Stimulated activated CD8-positive, alpha-beta memory T cell treated with anti-CD3 and anti-CD28 coated beads, Interleukin-4, amount 100 ng/mL, for 48 hours (primary cell): ENCODE measurements at regions not wholly inside any gene's neighbourhood (a gene's known extent, or its start where the extent isn't known, plus 50 kb on each side); places are given as distances from the start of the nearest gene placed in this dataset.
"Not testable (repeated sequence)": the region's sequence is repeated elsewhere in the genome, so short reads cannot be mapped to it uniquely, and the experiment has no call there.

ENCODE experiments used
- DNase-seq: peaks from one replicate; pipeline ENCODE4 v3.0.0-alpha.2; 2020

DNA sequence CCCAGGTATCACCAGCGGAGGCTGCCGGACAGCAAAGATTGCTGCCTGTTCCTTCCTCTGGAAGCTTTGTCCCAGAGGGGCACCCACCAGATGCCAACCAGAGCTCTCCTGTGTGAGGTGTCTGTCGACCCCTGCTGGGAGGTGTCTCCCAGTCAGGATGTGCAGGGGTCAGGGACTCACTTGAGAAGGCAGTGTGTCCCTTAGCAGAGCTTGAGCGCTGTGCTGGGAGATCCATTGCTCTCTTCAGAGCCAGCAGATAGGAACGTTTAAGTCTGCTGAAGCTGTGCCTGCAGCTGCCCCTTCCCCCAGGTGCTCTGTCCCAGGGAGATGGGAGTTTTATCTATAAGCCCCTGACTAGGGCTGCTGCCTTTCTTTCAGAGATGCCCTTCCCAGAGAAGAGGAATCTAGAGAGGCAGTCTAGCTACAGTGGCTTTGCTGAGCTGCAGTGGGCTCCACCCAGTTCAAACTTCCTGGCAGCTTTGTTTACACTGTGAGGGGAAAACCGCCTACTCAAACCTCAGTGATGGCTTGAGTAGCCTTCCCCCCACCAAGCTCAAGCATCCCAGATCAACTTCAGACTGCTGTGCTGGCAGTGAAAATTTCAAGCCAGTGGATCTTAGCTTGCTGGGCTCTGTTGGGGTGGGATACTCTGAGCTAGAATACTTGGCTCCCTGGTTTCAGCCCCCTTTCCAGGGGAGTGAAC lies 253.7 kb downstream of the SPATA31A6 start:
- DNase-seq, result not testable (repeated sequence)

DNA sequence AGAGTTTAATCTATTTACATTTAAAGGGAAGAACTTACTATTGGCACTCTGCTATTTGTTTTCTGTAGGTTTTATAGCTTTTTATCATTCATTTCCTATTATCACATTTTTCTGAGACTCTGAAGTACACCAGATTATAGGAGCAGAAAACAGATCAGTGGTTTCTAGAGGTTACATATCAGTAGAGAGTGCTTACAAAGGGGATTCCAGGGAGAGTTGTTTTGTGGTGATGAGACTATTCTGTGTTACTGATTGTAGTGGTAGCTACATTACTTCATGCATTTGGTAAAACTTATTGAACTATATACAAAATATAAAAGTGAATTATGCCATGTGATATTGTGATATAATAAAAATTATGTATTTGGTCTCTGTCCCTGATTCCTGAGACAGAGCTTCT lies 259.2 kb downstream of the SPATA31A6 start:
- DNase-seq, result not testable (repeated sequence)

DNA sequence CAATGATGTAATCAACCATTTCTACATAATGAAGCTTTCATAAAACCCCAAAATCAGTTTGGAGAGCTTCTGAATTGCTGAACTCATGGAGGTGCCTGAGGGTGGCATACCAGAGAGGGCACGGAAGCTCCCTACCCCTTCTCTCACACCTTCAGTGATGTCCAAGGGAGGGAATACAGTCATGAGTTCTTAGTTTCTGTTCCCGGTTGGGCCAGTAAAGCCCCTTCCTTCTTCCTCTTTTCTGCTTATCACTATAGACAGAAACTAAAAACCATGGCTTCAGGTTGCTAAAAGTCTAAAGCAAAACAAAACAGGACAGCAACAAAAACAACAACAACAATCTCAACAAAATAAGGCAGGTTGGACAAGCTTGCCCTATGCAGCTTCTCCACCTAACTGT lies 260.0 kb downstream of the SPATA31A6 start:
- not testable (repeated sequence) for DNase-seq

DNA sequence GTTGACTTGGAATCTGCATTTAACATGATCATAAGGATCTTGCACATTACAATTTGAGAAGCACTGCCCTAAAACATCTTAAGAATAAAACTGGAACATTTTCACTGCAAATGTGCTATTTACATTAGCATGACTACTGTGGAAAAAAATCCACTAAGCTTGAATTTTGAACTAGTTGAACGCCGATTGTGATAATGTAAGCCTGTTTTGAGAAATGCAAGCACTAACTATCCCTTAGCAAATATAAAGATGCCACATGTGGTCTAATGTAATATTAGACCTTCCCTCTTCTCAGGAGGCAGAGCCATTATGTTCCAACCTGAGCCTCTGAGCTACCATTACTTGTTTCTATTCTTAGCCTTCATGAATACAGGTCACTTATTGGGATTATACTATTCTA lies 278.0 kb downstream of the SPATA31A6 start:
- not testable (repeated sequence) for DNase-seq

DNA sequence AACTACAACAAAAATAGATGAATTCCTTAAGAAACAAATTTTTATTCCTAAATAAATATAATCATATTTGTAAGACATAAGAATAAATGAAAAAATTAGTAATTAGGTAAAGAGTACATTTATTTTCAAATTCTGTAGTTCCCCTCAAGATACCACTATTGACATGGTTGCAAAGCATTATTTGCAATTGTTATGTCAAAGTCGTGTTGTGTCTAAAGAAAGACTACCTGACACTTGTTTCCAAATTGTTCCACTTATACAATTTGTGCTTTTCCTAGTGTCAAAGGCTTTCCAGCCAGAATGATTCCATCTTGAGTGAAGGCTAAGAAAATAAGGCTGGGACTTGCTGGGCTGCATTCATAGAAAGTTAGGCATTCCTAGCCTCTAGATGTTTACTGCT lies 278.4 kb downstream of the SPATA31A6 start:
- DNase-seq, result not testable (repeated sequence)

DNA sequence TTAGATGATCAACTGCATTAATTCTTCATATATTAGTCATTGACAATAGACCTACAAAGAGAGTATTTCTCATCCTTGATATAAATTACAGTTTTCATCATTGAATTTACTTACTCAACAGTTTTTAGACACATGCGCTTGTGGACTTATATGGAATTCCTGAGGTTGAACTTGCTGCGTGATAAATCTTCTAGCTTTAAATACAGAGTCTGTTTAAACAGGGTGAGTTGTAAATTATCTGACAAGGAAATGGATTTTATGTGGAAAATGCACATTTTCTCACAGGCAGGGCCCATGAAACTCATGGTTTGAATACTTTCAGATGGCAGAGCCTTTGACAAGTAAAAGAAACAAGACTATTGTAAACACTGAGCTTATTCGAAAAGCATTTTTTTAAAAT lies 280.5 kb downstream of the SPATA31A6 start:
- DNase-seq, result not testable (repeated sequence)

DNA sequence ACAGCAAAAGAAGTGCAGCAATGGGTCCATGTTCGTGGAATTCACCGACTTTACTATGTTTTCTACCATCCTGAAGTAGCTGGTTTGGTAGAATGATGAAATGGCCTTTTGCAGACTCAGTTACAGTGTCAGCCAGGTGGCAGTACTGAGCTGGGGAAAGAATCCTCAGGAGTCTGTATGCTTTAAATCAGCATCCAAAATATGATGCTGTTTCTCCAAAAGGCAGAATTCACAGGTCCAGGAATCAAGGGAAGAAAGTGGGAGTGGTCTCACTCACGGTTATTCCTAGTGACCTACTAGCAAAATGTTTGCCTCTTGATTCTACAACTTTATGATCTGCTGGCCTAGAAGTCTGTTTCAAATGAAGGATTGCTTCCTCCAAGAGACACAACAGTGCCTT lies 287.1 kb downstream of the SPATA31A6 start:
- DNase-seq, result not testable (repeated sequence)

DNA sequence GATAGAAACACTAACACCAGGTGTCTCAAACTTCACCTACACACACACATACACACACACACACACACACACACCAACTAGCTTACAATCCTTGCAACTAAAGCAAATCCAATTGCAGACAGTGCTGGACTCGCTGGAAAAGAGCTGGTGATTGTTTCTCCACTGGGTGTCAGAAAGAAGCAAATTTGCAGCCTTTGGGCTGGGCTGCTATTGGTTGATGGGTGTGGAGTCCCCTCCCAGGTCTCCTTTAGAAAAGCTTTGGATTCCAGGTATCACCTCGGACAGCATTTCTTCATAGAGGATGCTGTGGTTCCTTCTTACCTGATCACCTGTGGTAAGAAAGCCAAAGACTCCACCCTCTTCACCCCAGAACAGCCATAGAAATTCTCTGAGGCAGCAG lies 307.5 kb downstream of the SPATA31A6 start:
- not testable (repeated sequence) for DNase-seq

DNA sequence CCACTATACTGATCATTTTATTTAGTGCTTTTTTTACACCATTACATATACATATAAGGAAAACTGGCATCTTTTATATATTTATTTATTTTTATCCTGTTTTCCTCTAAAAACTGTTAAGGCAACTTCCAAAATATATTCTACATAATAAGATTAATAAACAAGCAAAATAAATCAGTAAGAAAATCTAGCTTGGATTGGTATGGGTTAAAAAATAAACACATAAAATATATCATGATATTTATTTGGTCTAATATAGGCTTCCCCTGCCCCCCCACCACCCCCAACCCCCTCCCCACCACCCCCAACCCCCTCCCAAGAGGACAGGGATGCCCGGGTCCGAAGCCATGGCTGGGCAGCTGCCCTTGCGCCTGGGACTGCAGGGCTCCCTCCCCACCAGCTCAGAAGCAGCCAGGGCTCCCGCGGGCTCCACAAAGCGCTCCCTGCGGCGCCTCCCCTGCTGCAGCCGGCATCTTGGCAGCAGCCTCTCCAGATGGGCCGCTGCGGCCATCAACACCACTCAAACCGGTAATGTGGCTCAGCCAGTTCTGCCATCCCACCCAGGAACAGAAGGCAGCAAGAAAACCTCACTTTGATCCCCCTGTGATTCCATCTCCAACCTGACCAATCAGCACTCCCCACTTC lies 319.3 kb downstream of the SPATA31A6 start:
- DNase-seq, result not testable (repeated sequence)

DNA sequence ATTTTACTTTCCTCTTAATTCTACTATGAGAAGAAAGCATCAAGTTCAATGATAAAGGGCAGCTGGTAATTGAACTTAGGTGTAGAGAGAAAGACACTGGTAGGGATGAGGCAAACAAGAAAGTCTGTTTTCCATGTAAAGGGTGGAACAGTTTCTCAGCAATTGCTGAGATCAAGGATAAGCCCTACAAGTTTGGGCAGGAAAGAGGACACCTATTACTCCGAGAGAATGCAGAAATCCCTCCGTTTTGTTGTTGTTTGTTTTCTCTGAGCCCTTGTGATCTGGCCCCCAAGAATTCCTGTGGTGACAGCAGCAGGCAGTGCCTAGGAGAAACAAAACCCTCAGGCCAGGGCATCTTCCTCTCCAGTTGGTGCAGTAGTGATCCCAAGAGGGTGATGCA lies 324.7 kb downstream of the SPATA31A6 start:
- DNase-seq, result not testable (repeated sequence)

DNA sequence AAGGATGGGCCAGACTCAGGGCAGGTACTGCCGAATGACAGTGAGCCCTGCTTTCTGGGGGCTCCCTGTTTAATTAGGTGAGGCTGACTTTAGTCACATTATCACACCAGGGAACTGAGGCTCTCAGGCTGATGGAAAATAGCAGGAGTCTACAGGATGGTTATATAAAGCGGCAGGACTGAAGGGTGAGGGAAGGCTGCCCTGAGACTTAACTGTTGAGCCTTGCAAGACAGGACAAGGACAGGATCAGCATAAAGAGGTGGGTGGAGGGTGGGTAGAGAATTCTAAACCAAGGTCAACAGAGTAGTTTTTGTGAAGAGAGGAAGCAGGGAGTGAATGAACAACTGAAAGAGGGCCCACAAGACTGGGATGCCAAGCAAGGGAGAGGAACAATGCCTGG lies 330.1 kb downstream of the SPATA31A6 start:
- DNase-seq, result not testable (repeated sequence)

DNA sequence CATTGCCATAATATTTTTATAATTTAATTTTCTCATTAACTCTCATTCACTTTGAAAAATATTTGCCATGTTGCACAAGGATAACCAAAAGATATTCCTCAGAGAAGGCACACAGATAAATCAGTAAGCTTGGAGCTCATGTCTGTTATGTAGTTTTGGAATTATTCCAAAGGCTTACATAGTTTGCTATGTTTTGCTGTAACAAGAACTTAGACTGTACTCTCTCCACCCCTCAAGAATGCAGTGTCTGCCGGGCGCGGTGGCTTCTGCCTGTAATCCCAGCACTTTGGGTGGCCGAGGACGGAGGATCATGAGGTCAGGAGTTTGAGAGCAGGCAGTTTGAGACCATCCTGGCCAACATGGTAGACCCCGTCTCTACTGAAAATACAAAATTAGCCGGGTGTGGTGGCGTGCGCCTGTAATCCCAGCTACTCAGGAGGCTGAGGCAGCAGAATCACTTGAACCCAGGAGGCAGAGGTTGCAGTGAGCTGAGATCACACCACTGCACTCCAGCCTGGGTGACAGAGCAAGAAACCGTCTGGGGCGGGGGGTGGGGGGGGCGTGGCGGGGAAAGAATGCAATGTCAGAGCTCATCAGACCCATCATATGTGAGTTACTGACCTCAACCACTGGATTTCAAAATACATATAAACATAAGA lies 351.0 kb downstream of the SPATA31A6 start:
- DNase-seq, result not testable (repeated sequence)

DNA sequence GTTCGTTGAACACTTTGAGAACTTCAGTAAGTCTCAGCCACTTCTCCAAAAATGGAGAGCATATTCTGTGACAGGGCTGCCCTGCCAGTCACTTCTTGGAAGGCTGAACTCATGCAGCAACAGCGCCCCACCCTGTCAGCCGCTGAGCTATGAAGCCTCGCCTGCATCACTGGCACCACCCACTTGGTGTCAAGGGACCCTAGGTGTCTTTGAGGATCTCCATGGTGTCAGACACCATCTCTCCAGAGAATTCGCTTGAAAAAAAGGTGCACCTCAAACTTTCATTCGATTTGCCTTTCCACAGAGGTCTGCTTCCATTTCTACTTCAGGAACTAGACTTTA lies 351.5 kb downstream of the SPATA31A6 start:
- peak; percentile 60 for DNase-seq

DNA sequence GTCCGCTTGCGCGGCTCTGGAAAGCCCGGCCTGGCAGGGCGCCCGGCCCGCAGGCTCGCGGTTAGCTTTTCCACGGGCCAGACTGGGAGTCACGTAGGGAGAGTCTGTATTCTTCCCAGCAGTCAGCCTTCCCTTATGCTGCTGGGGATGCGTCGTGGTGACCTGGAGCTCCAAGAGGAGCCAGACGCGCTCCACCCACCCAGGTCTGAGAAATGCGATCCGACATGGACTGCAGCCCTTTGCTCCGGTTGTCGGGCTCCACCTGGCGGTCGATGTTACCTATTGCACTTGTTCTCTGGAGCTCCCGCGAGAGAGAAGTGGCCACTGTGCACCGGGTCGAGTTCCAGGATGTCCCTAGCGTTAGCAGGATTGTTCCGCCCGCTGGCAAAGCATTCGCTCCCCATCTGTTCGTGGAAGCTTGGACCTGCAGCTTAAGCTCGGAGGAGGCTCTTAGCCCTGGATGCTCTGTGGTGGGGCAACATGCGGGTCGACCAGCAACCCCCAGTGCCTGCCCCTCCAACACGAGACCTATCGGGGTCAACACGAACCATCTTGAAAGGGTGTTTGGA lies 367.4 kb downstream of the SPATA31A6 start:
- peak; percentile 28 for DNase-seq

DNA sequence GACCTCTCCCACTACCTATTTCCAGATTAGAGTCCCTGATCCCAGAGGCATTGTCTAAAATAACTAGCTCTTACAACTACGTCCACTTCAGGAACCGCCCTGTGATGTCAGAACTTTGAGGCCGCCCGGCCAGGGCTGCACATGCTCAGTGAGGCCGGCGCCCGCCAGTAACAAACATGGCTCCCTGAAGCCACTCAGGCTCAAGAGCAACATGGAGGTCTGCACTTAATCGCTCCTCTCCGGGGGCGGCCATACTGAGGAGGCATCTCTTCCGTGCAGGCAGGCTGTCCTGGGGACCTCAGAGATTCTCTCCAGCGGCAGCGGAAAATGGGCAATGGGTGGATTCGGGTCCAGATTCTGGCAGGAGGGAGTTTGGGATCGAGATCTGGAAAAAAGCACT lies 385.1 kb downstream of the SPATA31A6 start:
- DNase-seq, result not testable (repeated sequence)

DNA sequence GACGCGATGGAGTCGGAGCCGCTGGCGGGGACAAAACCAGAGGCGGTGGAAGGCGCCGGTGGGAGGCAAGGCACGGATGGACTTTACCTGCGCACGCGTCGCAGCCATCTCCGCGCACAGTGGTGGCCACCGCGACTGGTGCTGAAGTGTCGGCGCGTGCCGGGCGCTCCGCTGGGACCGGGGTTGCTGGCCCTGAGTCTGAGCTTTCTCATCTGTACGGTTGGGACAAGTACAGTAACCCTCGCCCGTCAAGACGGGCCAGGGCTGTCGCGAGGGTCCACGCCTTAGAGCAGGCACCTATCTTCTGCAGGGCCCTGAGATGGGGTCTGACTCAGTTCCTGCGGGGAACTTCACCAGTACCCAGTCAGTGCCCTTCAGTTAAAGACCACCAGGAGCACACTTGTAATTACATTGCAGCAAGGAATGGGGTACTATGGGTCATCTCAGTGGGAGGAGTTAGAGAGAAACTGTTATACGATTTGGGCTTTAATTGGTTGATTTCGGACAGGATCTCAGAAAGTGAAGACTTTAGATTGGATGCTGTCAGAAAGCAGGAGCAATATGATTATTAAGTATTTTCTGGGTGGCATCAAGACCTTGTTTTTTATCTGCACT lies 385.6 kb downstream of the SPATA31A6 start:
- peak; percentile 34 for DNase-seq

DNA sequence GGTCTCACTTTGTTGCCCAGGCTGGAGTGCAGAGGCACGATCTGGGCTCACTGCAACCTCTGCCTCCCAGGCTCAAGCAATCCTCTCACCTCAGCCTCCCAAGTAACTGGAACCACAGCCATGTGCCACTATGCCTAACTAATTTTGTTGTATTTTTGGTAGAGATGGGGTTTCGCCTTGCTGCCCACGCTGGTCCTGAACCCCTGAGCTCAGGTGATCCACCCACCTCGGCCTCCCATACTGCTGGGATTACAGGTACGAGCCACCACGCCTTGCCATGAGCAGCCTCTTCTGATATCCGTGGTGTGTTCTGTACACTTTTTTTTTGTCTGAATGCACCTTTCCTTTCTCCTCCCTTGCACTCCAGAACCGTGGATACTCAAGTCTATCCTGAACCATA lies 394.4 kb downstream of the SPATA31A6 start:
- peak; percentile 13 for DNase-seq
